Cardiac muscle cell (in vitro differentiated cells and primary cell): ENCODE measurements at regions not wholly inside any gene's neighbourhood (a gene's known extent, or its start where the extent isn't known, plus 50 kb on each side); places are given as distances from the start of the nearest gene placed in this dataset.

Experiments
- DNase-seq, 2 donors: peaks; one replicate each; pipeline versions ENCODE4 v3.0.0 to v3.0.0-alpha.2; 2010 to 2017; ENCODE audit warnings: low read depth in 1 of 2, low spot score in 1 of 2
- H3K27ac ChIP-seq: fragments of 200-600 bp; sonication (generic); 2 replicates; pipeline ENCODE4 v1.5.1; 2016
- H3K27me3 ChIP-seq: fragments of 200-600 bp; sonication (generic); 2 replicates; pipeline ENCODE4 v1.6.0; 2016; ENCODE audit warnings: control low read depth
- H3K36me3 ChIP-seq: fragments of 200-600 bp; sonication (generic); 2 replicates; pipeline ENCODE4 v1.5.1; 2016; ENCODE audit warnings: control low read depth
- H3K4me1 ChIP-seq: fragments of 200-600 bp; sonication (generic); 2 replicates; pipeline ENCODE4 v1.8.1; 2017; ENCODE audit warnings: low read depth, mild to moderate bottlenecking, mixed run types
- H3K4me3 ChIP-seq: fragments of 200-600 bp; sonication (generic); 2 replicates; pipeline ENCODE4 v1.5.1; 2016; ENCODE audit warnings: mild to moderate bottlenecking
- H3K9me3 ChIP-seq: fragments of 200-600 bp; sonication (generic); 2 replicates; pipeline ENCODE4 v1.5.1; 2017; ENCODE audit warnings: low read depth, mild to moderate bottlenecking, control low read depth
- TF ChIP-seq, protein P1 (sequence below): IDR thresholded peaks from 2 replicates; pipeline ENCODE4 v1.5.1; 2012; ENCODE audit warnings: low read depth, mild to moderate bottlenecking, low read length

DNA sequence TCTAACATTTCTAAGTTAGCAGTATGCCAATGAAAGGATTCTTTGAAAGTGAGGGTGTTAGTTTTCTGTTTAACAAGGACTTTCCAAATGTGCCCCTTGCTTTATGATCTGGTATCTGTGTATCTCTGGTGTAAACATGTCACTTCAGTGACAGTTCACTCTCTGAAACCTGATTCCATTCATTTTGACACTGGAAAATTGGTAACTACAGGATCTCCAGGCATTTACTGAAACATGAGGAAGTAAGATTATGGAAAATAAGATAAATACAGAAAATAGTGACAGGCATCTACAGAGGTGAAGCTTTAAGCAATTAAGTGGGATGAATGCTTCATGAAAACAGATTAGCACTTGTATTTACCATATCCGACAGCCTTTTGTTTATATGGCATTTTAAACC is 101.6 kb upstream of the MYO16 start:
- H3K27ac ChIP-seq = no peak overlapping the region
- DNase-seq = no peak
- H3K4me1 ChIP-seq = peaks cover 3% of the 10 kb centered on the region
- H3K4me3 ChIP-seq = no peak overlapping the region
- no peaks in the 10 kb centered on the region for H3K27me3 ChIP-seq
- no peaks in the 10 kb centered on the region for H3K36me3 ChIP-seq
- no peaks in the 10 kb centered on the region for H3K9me3 ChIP-seq
- TF ChIP-seq, protein P1, sequence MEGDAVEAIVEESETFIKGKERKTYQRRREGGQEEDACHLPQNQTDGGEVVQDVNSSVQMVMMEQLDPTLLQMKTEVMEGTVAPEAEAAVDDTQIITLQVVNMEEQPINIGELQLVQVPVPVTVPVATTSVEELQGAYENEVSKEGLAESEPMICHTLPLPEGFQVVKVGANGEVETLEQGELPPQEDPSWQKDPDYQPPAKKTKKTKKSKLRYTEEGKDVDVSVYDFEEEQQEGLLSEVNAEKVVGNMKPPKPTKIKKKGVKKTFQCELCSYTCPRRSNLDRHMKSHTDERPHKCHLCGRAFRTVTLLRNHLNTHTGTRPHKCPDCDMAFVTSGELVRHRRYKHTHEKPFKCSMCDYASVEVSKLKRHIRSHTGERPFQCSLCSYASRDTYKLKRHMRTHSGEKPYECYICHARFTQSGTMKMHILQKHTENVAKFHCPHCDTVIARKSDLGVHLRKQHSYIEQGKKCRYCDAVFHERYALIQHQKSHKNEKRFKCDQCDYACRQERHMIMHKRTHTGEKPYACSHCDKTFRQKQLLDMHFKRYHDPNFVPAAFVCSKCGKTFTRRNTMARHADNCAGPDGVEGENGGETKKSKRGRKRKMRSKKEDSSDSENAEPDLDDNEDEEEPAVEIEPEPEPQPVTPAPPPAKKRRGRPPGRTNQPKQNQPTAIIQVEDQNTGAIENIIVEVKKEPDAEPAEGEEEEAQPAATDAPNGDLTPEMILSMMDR = no peak

DNA sequence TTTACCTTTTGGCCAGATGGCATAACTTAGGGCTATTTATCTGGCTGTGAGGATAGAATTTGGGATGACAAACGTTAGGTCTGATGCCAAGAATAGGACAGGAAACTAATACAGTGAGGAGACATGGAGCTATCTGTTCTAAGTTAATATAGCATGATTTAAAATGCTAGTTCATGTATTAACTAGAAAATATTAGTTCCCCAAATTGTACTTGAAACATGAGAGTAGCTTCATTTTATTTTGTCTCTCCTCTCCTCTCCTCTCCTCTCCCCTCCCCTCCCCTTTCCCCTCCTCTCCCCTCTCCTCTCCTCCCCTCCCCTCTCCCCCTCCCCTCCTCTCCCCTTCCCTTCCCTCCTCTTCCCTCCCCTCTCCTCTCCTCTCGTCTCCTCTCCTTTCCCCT is 101.1 kb upstream of the MYO16 start:
- no peaks in the 10 kb centered on the region for H3K36me3 ChIP-seq
- DNase-seq = no peak
- H3K27me3 ChIP-seq = no peaks in the 10 kb centered on the region
- TF ChIP-seq, protein P1 = no peak
- H3K27ac ChIP-seq = no peak overlapping the region
- H3K9me3 ChIP-seq = no peaks in the 10 kb centered on the region
- H3K4me3 ChIP-seq = no peak overlapping the region
- peaks cover 3% of the 10 kb centered on the region for H3K4me1 ChIP-seq

DNA sequence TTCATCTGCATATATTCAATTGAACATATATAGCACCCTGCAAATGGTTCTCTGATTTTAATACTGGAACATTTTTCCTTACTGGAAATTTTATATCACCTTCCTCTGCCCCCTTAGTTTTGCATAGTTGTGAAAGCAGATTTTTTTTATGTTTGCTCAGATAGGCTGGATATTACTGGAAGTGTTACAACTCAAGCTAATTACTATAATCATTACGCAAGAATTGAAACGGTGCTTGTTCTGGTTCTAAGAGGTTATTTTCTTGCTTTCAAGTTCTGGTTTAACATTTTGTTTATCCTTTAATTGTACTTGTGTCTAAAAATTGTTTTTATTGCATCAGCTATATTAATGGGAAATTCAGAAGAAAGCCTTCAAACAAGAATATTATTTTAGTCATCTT is 95.6 kb upstream of the MYO16 start:
- no peak overlapping the region for H3K4me3 ChIP-seq
- H3K27ac ChIP-seq = no peak overlapping the region
- H3K9me3 ChIP-seq = no peaks in the 10 kb centered on the region
- TF ChIP-seq, protein P1 = no peak
- no peaks in the 10 kb centered on the region for H3K27me3 ChIP-seq
- no peaks in the 10 kb centered on the region for H3K4me1 ChIP-seq
- H3K36me3 ChIP-seq = no peaks in the 10 kb centered on the region
- DNase-seq = no peak

DNA sequence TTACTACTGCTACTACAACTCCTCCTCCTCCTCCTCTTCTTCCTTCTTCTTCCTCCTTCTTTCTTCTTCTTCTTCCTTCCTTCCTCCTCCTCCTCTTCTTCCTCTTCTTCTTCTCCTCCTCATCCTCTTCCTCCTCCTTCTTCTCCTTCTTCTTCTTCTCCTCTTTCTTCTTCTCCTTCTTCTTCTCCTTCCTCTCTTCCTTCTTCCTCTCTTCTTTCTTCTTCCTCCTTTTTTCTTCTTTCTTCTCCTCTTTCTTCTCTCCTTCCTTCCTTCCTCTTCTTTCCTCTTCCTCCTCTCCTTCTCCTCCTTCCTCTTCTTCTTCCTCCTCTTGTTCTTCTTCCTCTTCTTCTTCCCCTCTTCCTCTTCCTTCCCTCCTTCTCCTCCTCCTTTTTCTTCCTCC is 94.7 kb upstream of the MYO16 start:
- H3K27ac ChIP-seq = no peak overlapping the region
- H3K9me3 ChIP-seq = no peaks in the 10 kb centered on the region
- no peaks in the 10 kb centered on the region for H3K27me3 ChIP-seq
- H3K4me1 ChIP-seq = no peaks in the 10 kb centered on the region
- no peak overlapping the region for H3K4me3 ChIP-seq
- H3K36me3 ChIP-seq = no peaks in the 10 kb centered on the region
- no peak for DNase-seq
- TF ChIP-seq, protein P1 = no peak

DNA sequence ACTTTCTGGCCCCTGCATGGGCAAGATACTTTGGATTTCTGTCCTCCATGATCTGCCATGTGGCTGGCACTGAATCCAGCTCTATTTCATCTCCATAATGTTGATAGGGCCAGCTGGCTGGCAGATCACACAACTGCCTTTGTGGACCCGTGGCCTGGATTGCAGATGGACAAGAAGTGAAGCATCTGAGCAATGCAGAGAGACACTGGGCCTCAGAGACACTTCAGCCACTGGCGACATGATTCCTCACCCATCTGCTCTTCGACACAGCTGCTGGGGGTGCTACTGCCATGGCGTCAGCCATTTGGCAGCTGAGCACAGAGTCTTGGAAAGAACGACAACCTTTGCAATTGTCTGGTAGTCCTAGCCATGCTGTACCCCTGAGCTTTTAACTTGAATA is 79.5 kb upstream of the MYO16 start:
- no peaks in the 10 kb centered on the region for H3K27me3 ChIP-seq
- TF ChIP-seq, protein P1 = no peak
- H3K4me1 ChIP-seq = no peaks in the 10 kb centered on the region
- DNase-seq = no peak
- no peak overlapping the region for H3K4me3 ChIP-seq
- H3K9me3 ChIP-seq = no peaks in the 10 kb centered on the region
- H3K36me3 ChIP-seq = no peaks in the 10 kb centered on the region
- no peak overlapping the region for H3K27ac ChIP-seq

DNA sequence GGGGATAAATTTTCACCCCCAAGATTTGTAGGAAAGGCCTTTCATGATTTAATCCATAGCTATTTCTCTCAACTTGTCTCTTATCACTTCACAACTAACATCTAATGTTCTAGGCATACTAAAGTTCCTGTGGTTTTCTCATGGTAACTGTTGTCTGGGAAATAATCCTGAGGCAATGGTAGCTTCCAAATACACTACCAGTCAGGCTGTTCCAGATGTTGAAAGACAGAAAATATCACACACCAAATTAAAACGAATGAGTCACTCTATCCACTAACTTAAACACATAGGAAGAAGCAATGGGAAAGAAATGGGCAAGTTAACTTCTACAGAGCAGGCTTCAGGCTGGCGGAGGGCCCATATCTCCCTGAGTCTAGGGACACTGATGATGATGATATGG is 77.7 kb upstream of the MYO16 start:
- Histone ChIP-seq H3K27me3 (no peaks in the 10 kb centered on the region), H3K9me3 (no peaks in the 10 kb centered on the region), H3K4me3 (no peak overlapping the region), H3K36me3 (no peaks in the 10 kb centered on the region), H3K4me1 (no peaks in the 10 kb centered on the region), H3K27ac (no peak overlapping the region)
- DNase-seq = no peak
- TF ChIP-seq, protein P1 = no peak
